Hematopoietic multipotent progenitor cell treated with erythropoietin and hydrocortisone succinate and interleukin-3 and kit ligand, for 6 days (in vitro differentiated cells): ENCODE measurements at regions not wholly inside any gene's neighbourhood (a gene's known extent, or its start where the extent isn't known, plus 50 kb on each side); places are given as distances from the start of the nearest gene placed in this dataset.
"Not testable (repeated sequence)": the region's sequence is repeated elsewhere in the genome, so short reads cannot be mapped to it uniquely, and the experiment has no call there.

Experiments
- DNase-seq: peaks from one replicate; pipeline ENCODE4 v3.0.0-alpha.2; 2015

DNA sequence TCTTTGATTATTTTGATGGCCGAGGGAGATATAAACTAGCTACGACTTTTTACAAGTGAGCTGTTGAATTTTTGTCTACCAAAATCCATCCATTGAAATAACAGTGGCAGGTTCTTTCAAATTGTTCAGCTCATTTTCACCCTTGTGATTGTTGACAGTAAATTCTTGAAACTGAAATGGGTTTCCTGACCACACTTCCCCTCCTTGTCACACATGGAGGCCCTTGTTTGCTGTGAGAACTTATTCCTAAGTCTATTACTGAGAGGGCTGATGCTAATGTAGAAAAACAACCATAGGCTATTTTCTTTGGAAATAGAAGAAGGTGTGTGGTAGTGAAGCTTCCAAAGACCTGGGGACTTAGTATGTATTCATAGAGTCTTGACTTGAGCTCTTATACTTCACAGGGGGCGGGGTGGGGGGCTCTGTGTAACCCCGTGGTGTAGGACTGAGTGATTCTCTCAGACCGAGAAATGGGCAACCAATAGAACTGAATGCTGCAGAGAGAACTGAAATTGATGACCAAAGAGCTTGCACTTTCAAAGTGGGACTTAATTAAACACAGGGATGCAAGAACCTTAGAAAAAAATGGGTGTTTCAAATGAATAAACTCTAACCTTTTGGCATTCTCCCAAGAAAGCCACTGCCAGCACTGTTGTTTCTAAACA, 718.9 kb downstream of the CCSER2 start:
- DNase-seq: no peak

DNA sequence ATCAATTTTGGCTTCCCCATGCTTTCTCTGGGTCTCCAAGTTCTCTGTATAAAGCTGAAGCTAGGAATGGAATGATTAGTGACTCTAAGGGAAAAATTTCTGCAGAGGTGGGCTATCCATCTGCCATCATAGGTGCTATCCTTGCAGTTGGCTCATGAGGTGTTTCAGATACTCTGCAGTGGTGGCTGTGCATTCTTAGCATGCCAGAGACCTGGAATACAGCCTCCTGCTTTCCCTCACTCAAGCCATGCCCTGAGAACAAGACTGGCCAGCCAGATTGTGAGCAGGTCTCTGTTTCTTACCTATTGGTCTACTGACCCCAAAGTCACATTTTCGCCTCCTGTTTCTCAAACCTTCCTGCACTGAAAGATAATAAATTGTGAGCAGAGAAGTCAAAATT, 719.6 kb downstream of the CCSER2 start:
- DNase-seq: no peak

DNA sequence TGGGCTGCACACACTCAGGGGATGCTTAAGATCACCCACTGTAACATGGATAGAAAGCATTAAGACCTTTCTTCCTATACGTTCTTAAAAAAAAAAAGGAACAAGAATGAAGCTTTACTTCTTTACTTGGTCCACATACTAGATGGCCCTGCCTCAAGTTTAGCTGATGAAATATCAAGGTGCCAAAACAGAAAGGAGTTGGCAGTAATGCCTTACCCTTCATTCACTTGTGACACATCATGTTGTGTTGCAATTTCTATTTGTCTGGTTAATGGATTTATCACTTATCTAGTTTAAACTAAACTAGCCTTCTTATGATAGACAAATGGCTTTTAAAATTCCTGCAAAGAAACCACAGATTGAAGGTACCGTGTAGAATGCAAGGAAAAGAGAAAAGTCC, 720.3 kb downstream of the CCSER2 start:
- DNase-seq: no peak

DNA sequence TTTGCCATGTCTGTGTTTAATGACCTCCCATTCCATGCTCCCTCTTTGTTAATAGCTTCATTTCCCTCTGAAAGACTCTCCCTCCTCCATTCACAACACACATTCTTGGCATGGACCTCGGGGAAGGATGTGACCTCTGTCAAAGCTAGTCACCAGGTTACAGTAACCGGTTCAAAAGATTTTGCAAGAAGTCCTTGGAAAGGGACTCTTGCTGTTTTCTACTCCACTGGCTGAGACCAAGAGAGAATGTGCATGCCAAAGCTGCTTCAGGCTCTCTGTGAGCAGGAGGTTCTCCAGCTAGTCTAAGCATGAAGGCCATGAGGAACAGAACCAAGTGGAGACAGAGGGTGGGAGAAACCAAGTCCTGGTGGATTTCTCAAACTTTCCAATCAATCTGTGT, 732.6 kb downstream of the CCSER2 start:
- DNase-seq: no peak

DNA sequence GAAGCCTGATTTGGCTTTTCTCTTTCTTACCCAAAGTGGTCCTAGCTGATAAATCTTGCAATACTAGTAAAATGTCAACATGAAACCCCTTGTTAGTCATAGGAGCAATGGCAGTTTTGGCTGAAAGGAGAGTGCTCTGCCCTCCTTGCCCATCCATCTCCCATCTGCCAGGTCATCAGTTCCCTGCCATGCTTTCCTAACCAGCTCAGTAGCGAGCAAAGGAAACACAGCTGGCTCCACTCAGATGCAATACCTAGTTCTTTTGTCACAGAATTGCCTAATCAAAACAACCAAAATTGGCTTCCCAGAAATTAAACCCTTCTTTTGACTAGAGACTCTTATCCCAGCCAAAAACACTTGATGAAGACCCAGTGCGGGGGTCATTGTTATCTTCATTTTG, 733.0 kb downstream of the CCSER2 start:
- DNase-seq: no peak

DNA sequence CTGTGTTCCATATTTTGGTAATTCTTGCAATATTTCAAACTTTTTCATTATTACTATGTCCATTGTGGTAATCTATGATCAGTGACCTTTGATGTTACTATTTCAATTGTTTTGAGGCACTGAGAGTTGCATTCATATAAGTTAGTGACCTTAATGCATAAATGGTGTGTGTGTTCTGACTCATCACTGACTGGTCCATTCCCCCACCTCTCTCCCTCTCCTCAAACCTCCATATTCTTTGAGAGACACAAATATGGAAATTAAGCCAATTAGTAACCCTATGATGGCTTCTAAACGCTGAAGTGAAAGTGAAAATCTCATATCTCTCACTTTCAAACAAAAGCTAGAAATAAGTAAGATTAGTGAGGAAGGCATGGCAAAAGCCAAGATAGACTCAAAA, 739.6 kb downstream of the CCSER2 start:
- no peak for DNase-seq

DNA sequence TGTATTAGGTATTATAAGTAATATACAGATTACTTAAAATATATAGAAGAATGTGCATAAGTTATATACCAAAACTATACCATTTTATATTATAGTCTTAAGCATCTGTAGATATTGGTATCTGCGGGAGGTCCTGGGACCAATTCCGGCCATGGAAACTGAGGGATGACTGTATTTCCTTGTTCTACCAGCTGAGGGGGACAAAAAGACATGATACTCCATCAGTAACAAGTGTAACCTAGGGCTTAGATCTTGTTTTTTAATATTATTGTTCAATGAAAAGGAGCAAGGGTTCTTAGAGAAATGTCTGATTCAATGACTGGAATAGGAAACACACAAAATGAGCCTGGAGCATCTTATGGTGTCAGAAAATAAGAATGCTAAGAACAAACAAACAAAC, 752.5 kb downstream of the CCSER2 start:
- DNase-seq: no peak

DNA sequence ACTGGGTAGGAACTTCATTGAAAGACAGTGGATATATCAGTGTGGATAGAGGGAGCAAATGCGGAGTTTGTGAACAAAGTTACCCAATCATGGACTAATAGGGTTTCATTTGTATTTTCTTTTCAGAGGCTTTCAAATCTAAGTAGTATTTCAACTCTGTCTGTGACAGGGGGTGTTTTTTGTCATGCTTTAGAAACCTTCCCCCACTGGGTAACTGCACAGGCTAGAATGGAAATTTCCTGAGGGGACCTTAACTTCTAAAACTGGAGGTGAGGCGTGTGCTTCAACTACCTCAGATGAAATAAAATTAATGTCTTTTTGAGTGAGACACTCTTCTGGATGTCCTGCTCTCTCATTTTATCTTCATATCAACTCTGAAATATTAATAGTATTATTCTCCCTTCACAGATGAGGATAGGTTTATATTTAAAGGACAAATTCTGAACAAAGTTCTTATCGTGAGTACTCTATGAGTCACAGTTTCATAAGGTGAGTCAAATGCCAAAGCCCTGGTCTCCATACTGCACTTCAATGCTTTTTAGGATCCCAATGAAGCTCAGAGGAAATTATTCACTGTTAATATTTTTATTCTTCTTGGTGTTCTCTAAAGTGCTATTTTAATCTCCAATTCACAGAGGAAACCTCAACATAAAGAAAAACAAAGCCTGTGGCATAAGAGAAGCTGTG, 770.6 kb downstream of the CCSER2 start:
- no peak for DNase-seq

DNA sequence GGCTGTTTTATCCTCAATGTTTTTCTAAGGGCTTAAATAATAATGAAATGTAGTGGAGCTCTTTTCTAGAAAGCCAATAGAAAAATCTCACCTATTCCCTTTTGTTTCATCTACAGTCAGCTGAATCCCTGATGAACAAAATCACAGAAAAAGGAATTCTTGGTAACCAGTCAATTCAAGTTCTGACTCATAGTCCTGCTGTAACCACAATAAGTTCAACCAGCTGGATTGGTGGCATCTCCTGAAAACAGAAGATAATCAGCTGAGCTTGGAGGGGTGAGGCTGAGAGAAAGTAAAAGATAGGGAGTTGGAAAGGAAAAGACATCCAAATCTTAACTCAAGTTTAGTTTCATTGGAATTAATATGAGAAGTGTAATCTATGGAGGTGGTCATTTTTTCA, 772.1 kb downstream of the CCSER2 start:
- DNase-seq: no peak

DNA sequence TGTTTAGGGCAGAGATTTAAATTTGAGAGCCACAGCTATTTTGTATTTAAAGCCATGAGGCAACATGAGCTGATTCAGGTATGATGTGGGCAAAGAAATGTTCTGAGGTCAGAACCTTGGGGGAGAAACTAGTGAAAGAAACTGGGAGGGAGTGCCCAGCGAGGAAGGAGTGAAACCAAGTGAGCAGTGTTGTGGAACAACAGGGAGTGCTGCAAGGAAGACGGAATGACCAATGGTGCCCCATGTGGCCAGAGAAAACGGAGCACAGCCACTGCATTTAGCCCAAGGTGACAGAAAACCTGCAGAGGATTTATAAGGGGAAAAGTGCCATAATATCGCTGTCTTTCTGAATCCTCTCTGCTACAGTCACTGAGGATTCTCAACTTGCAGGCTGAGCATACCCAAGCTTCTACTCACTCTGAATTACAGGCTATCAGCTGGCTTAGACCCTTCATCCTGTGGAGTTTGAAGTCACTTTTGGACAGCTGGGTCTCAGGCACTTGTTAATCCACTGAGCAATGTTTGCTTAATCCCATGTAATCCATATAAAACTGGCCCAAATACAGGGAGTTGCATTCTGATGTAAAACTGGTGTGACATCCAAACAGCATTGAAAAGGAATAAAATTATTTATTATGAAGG, 777.3 kb downstream of the CCSER2 start:
- DNase-seq: no peak

DNA sequence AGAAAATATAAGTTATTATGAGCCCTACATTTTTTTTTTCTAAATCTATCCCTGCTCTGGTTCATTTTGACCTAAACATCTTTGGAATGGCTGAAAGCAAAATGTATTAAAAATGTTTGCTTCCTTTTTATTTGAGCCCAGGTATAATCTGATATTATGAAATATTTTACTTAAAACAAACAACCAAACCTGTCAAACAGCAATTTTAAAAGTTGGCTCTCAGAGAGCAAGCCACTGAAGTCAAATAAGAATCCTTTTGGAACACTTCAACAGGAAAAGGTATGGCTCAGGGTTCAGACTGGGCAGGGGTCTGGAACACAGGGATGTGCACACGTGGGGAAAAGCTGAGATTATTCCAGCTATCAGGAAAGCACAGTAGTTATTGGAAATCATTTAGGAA, 782.9 kb downstream of the CCSER2 start:
- DNase-seq: no peak

DNA sequence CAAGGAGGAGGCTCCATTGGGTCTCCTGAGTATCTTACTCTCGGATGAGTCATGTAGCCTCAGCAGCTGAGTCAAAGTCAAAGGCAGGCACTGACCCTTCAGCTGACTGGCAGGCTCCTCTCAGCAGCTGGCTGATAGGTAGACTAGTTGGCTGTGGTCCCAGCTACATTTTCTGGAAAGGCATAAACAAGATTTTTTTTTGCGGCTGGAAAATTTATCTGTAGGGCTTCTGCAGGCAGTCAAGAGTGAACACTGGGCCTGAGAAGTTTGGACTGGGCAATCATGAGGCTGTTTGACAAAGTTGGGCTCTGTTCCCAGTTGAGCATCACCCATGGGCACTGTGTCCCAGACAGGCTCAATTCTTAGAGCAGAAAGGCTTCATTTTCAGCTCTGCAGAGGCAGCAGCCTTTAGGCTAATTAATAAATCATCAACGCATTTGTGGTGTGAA, 796.2 kb downstream of the CCSER2 start:
- no peak for DNase-seq

DNA sequence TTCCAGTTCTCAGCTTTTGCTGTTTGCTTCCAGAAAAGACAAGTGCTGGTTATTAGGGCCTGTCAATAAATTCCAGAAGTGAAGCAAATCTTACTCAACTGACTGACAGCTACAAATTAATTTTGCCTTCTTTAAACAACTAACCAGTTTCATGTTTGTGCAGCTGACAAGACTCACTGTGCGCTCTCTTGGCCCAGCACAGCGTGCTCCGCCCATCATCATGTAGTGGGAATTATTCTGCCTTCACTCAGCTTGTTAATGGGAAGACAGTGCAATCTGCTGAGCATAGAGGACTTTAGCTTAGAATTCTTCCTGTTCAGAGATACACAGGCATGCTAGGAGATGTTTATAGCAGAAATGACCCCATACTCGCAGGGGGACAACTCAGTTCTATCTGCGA, 808.9 kb downstream of the CCSER2 start:
- no peak for DNase-seq

DNA sequence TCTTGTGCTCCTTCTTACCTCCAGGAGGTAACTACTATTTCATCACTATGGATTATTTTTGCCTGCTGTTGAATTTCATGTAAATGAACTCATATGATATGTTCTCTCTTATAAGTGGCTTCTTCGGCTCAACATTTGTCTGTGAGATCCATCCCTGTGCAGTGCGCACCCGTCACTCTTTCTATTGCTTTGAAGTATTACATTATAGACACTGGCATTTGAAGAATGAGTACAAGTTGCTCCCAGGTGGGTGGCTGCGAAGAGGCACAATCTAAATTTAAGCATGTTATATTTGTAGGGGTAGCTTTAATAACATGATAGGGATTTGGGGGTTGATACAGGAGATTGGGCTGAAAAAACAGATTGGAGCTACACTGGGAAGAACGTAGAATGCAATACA, 809.7 kb downstream of the CCSER2 start:
- DNase-seq: no peak

DNA sequence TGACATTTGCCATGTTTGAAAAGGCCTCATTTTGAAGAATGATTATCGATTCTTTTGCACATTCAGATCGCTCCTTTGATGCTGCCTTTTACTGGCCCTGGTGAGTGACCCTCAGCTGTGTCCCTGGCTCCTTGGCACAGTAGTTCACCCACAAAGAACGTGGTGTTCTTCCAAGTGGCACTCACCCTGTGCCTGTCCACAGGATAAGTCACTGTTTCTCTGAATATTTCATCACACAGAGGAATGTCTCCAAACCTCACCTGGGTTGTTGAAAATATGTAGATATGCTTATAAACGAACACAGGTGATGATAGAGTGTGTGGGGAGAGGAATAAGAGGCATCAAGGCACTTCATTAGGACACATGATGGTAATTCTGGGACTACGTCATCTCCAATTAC, 810.7 kb downstream of the CCSER2 start:
- no peak for DNase-seq

DNA sequence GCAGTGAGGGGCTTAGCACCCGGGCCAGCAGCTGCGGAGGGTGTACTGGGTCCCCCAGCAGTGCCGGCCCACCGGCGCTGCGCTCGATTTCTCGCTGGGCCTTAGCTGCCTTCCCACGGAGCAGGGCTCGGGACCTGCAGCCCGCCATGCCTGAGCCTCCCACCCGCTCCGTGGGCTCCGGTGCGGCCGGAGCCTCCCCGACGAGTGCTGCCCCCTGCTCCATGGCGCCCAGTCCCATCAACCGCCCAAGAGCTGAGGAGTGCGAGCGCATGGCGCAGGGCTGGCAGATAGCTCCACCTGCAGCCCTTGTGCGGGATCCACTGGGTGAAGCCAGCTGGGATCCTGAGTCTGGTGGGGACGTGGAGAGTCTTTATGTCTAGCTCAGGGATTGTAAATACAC, 813.1 kb downstream of the CCSER2 start:
- DNase-seq: not testable (repeated sequence)

DNA sequence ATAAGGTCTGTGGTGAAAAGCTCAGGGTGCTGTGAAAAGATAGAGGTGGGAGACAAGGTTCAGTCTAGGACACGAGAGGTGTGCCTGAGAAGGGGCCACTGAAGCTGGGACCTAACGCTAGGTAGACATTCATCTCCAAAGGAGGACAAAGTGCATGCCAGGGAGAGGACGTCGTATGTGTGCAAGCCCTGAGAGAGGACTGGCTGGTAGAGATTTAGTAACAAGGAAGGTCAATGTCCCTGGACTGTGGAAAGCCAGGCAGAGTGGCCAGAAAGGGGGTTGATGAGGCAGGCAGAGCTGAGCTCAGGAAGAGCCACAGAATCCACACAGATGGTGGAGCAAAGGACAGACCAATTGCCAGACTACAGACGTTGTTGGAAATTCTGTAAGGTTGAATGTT, 817.6 kb downstream of the CCSER2 start:
- no peak for DNase-seq

DNA sequence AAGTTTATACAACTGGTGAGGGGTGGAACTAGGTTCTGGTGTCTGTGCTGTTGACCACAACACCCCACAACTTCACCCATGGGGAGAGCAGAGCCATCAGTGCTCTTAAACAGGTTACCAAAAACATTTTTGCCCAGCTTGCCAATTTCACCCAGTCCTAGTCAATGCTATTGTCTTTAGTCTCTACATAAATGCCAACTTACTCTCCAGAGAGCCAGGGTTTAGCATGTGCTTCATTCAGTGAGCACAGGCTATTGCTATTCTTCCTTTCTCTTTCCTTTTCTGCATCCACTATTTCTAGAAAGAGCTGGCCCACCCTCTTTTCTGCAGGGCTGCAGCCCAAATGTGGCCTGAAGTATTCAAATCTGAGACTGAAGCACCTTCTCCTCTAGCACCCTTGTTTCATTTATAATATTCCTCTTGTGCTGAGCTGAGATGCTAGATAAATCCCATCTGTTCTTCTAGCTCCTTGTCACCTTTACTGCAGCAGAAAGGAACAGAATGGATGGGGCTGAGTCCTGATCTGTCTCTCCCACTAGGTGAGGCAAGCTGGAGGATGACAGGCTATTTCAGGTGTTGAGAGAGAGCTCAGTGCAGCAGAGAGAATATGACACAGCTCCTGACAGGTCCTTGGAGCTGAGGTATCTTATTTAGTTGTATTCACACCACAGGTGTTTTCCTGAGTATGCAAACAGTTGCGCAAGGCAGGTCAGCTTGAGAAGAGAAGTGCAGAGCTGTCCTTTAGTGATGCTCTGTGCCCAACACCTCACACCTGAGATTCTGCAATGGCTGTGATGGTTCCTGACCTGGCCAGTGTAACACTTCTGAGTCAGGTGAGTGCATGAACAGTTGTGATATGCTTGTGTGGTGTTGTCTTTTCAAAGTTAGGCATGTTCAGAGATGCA, 819.2 kb downstream of the CCSER2 start:
- no peak for DNase-seq

DNA sequence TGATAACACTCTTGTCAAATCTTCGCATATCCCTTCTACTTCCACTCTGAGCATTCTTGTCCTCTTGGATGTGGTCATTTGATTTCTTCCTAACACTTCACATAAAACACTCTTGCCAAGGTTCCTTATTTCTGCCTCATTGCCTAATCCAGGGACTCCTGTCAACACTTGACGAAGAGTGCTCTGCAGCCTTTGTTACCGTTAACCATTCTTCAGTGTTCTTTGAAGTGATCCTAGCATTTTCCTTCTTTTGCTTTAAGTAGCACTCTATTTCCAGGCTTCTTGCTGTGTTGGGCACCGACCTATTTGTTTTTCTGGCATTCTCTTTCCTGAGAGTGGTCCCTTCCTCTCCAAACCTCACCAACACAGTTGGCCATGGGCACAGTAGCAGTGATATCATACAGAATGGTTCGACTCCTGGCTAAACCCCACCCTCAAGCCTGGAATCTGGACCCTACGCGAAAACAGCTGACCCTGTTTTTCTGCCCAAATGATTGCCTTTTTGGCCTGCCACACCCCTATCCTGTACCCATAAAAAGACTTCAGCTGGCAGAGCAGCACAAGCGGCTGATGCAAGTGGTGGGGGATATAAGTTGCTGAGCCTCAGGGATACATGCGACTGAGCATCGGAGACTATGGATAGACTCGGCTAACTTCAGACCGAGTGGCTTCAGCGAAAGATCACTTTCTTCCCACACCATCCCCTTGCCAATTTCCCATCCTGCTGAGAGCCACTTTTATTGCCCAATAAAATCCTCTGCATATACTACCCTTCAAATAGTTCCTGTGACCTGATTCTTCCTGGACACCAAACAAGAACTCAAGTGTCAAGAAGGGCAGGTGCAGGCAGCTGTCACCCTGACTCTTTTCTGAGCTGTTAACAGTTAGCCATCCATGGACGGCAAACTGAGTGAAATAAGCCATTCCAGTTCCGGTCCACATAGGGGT, 820.6 kb downstream of the CCSER2 start:
- DNase-seq: no peak

DNA sequence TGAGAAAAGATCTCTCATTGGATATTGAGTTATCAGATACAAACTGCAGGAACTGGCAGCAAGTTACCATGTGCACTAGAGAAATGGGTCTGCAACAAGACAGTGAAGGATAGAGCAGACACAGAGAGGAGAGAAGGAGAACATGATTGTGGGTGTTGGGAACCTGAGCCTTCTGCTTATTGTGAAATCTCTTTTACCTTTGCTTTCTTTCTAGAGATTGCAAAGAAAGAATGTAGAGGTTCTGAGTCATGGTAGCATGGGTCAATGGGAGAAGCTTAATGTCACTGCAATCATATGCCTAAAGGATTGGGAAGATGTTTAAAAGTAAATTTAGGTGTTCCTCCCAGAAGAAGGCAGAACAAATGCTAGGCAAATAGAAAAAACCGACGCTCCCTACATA, 821.4 kb downstream of the CCSER2 start:
- no peak for DNase-seq

DNA sequence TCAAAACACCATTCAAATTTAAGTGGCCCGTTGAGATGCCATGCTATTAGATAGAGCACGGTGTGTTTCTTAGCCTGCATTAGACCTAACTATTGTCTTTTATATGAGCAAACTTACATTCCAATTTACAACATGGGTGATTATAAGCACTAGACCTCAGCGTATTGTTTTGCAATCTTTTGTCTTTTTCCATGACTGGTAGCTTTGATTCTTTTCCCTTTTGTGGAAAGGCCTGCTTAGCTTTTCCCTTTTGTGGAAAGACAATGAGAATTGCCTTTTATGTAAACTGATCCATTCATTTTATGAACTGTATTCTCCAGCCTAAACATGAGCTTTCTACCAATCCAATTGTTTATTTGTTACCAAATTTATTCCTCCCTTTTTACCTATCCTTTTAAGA, 823.1 kb downstream of the CCSER2 start:
- DNase-seq: no peak

DNA sequence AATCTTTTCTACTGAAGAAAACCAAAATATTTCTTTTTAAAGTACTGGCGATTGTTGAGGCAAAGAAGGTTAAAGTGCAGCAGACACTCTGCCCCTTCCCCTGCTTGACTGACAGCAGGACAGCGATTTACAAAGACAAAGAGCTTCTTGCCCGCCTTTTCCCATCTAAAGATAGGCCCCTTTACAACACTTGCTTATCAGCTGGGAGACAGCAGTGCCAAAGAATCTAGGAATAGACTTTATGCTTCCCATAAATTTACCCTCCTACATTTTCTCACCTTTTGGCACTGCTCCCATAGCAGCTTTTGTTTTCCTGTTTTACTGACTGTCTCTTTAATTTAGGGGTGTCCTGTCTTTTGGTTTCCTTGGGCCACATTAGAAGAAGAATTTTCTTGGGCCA, 824.1 kb downstream of the CCSER2 start:
- DNase-seq: no peak
